Endothelial cell (in vitro differentiated cells): ENCODE measurements at regions not wholly inside any gene's neighbourhood (a gene's known extent, or its start where the extent isn't known, plus 50 kb on each side); places are given as distances from the start of the nearest gene placed in this dataset.

ENCODE experiments used
- DNase-seq: peaks from one replicate; pipeline ENCODE4 v3.0.0; 2021; ENCODE audit warnings: low spot score
- H3K27ac Mint-ChIP-seq: one replicate; pipeline ENCODE4 v1.8.0; 2021; ENCODE audit warnings: mixed read lengths, inconsistent platforms; ENCODE audit not compliant: unreplicated experiment
- H3K27me3 Mint-ChIP-seq: one replicate; pipeline ENCODE4 v1.8.0; 2021; ENCODE audit warnings: mild to moderate bottlenecking, moderate library complexity, mixed read lengths, inconsistent platforms; ENCODE audit not compliant: unreplicated experiment
- H3K36me3 Mint-ChIP-seq: one replicate; pipeline ENCODE4 v1.8.0; 2021; ENCODE audit warnings: mild to moderate bottlenecking, low read depth, mixed read lengths, inconsistent platforms; ENCODE audit not compliant: unreplicated experiment
- H3K4me1 Mint-ChIP-seq: one replicate; pipeline ENCODE4 v1.8.0; 2021; ENCODE audit warnings: mild to moderate bottlenecking, mixed read lengths, inconsistent platforms; ENCODE audit not compliant: unreplicated experiment
- H3K4me3 Mint-ChIP-seq: one replicate; pipeline ENCODE4 v1.8.0; 2021; ENCODE audit warnings: mild to moderate bottlenecking, mixed read lengths, inconsistent platforms; ENCODE audit not compliant: unreplicated experiment
- H3K9me3 Mint-ChIP-seq: one replicate; pipeline ENCODE4 v1.8.0; 2021; ENCODE audit warnings: mixed read lengths, inconsistent platforms; ENCODE audit not compliant: unreplicated experiment
- CTCF ChIP-seq: fragments of 200-600 bp; sonication (generic); IDR thresholded peaks from one replicate; pipeline ENCODE4 v1.5.0; 2021; ENCODE audit warnings: antibody characterized with exemption; ENCODE audit not compliant: unreplicated experiment

- no peaks in the 10 kb centered on the region for H3K36me3 Mint-ChIP-seq
- no peaks in the 10 kb centered on the region for H3K9me3 Mint-ChIP-seq
- H3K4me3 Mint-ChIP-seq, result no peak overlapping the region
- TF ChIP-seq CTCF, result no peak
- no peak overlapping the region for H3K27ac Mint-ChIP-seq
- DNase-seq, result no peak
- H3K27me3 Mint-ChIP-seq, result peaks cover 7% of the 10 kb centered on the region
- H3K4me1 Mint-ChIP-seq, result peaks cover 7% of the 10 kb centered on the region
These were observed 149.8 kb downstream of the VEGFA start for GRCh38 chr6:43919774-43920173.

GRCh38 chr6:43917878-43918382 is 147.9 kb downstream of the VEGFA start:
- Mint-ChIP-seq H3K36me3 (no peaks in the 10 kb centered on the region), H3K4me3 (no peak overlapping the region), H3K27me3 (peaks cover 7% of the 10 kb centered on the region), H3K27ac (no peak overlapping the region), H3K4me1 (peaks cover 7% of the 10 kb centered on the region), H3K9me3 (no peaks in the 10 kb centered on the region)
- DNase-seq, result no peak
- TF ChIP-seq CTCF, result no peak

- no peak overlapping the region for H3K27ac Mint-ChIP-seq
- H3K4me3 Mint-ChIP-seq, result no peak overlapping the region
- TF ChIP-seq CTCF, result no peak
- DNase-seq, result no peak
- no peaks in the 10 kb centered on the region for H3K9me3 Mint-ChIP-seq
- H3K36me3 Mint-ChIP-seq, result no peaks in the 10 kb centered on the region
- H3K4me1 Mint-ChIP-seq, result peaks cover 7% of the 10 kb centered on the region
- peaks cover 7% of the 10 kb centered on the region for H3K27me3 Mint-ChIP-seq
These were observed 147.2 kb downstream of the VEGFA start for GRCh38 chr6:43916924-43917877.

GRCh38 chr6:43915986-43916923 is 146.2 kb downstream of the VEGFA start:
- H3K36me3 Mint-ChIP-seq, result no peaks in the 10 kb centered on the region
- DNase-seq, result no peak
- H3K27me3 Mint-ChIP-seq, result peaks cover 8% of the 10 kb centered on the region
- H3K4me3 Mint-ChIP-seq, result no peak overlapping the region
- no peak for TF ChIP-seq CTCF
- no peak overlapping the region for H3K27ac Mint-ChIP-seq
- no peaks in the 10 kb centered on the region for H3K9me3 Mint-ChIP-seq
- peaks cover 7% of the 10 kb centered on the region for H3K4me1 Mint-ChIP-seq
